ENCODE measurements at regions not wholly inside any gene's neighbourhood (a gene's known extent, or its start where the extent isn't known, plus 50 kb on each side); places are given as distances from the start of the nearest gene placed in this dataset.

- TF ChIP-seq EZH2phosphoT487 (IDR thresholded peaks at IDR 0.05; ENCODE audit: insufficient read depth, low read depth) (no peak), EZH2 (IDR thresholded peaks at IDR 0.05; ENCODE audit: insufficient read depth, poor library complexity, severe bottlenecking) (no peak)
- H4K20me1 ChIP-seq (ENCODE audit: insufficient read depth) = no peaks in the 10 kb centered on the region
- in situ Hi-C loops (cut with MboI) = no loop called here
- H3K4me1 ChIP-seq (ENCODE audit: insufficient read depth) = no peaks in the 10 kb centered on the region
- no peak overlapping the region for H3K4me3 ChIP-seq
- no peaks in the 10 kb centered on the region for H3K36me3 ChIP-seq (ENCODE audit: low read depth)
- no peaks in the 10 kb centered on the region for H3K9me3 ChIP-seq (ENCODE audit: low read depth)
- no peaks in the 10 kb centered on the region for H3K79me2 ChIP-seq (ENCODE audit: insufficient read depth)
- DNase-seq = no peak
- H3K27me3 ChIP-seq (replicated peaks; ENCODE audit: insufficient read depth) = peaks cover under 1% of the 10 kb centered on the region; the same call in 1 of the 2 replicates
- no peak overlapping the region for H3K9ac ChIP-seq
- H3K27ac ChIP-seq = no peak overlapping the region
- H3K9me2 ChIP-seq (ENCODE audit: insufficient read depth) = no peaks in the 10 kb centered on the region
- no peaks in the 10 kb centered on the region for H3F3A ChIP-seq (ENCODE audit: insufficient read depth)
- H3K4me2 ChIP-seq (ENCODE audit: unreplicated experiment) = no peak overlapping the region
- H2AFZ ChIP-seq = no peak overlapping the region
Observed at GRCh38 chr14:26913786-26914185, 316.0 kb upstream of the NOVA1 start.

GRCh38 chr14:26917086-26917485, 319.3 kb upstream of the NOVA1 start:
- no peaks in the 10 kb centered on the region for H3K79me2 ChIP-seq (ENCODE audit: insufficient read depth)
- H3K9ac ChIP-seq = no peak overlapping the region
- peaks cover 5% of the 10 kb centered on the region; the same call in 1 of the 2 replicates for H3K27me3 ChIP-seq (replicated peaks; ENCODE audit: insufficient read depth)
- no peaks in the 10 kb centered on the region for H4K20me1 ChIP-seq (ENCODE audit: insufficient read depth)
- H2AFZ ChIP-seq = no peak overlapping the region
- no peaks in the 10 kb centered on the region for H3K36me3 ChIP-seq (ENCODE audit: low read depth)
- H3K9me2 ChIP-seq (ENCODE audit: insufficient read depth) = no peaks in the 10 kb centered on the region
- no peak overlapping the region for H3K27ac ChIP-seq
- peak; percentile 72 for DNase-seq
- no peaks in the 10 kb centered on the region for H3K9me3 ChIP-seq (ENCODE audit: low read depth)
- no peaks in the 10 kb centered on the region for H3F3A ChIP-seq (ENCODE audit: insufficient read depth)
- in situ Hi-C loops (cut with MboI) = no loop called here
- TF ChIP-seq EZH2 (IDR thresholded peaks at IDR 0.05; ENCODE audit: insufficient read depth, poor library complexity, severe bottlenecking) (no peak), EZH2phosphoT487 (IDR thresholded peaks at IDR 0.05; ENCODE audit: insufficient read depth, low read depth) (no peak)
- H3K4me3 ChIP-seq = no peak overlapping the region
- no peaks in the 10 kb centered on the region for H3K4me1 ChIP-seq (ENCODE audit: insufficient read depth)
- WGBS, 2 experiments (ENCODE audit: low coverage in 1 of 2, low lambda C conversion rate in 2 of 2, missing lambda C conversion rate in 2 of 2) = 0 to 4% methylated on average over 1 of the region's 1 CpG
- H3K4me2 ChIP-seq (ENCODE audit: unreplicated experiment) = no peak overlapping the region

- H3F3A ChIP-seq (ENCODE audit: insufficient read depth) = no peaks in the 10 kb centered on the region
- H4K20me1 ChIP-seq (ENCODE audit: insufficient read depth) = no peaks in the 10 kb centered on the region
- TF ChIP-seq EZH2phosphoT487 (IDR thresholded peaks at IDR 0.05; ENCODE audit: insufficient read depth, low read depth) = no peak
- TF ChIP-seq EZH2 (IDR thresholded peaks at IDR 0.05; ENCODE audit: insufficient read depth, poor library complexity, severe bottlenecking) = no peak
- WGBS, 2 experiments (ENCODE audit: low coverage in 1 of 2, low lambda C conversion rate in 2 of 2, missing lambda C conversion rate in 2 of 2) = 75 to 78% methylated on average over 8 of the region's 8 CpGs
- H3K9me2 ChIP-seq (ENCODE audit: insufficient read depth) = no peaks in the 10 kb centered on the region
- no peak overlapping the region for H2AFZ ChIP-seq
- DNase-seq = peak; percentile 10
- in situ Hi-C loops (cut with MboI) = no loop called here
- no peaks in the 10 kb centered on the region for H3K79me2 ChIP-seq (ENCODE audit: insufficient read depth)
- no peak overlapping the region for H3K27ac ChIP-seq
- no peaks in the 10 kb centered on the region for H3K4me1 ChIP-seq (ENCODE audit: insufficient read depth)
- H3K4me3 ChIP-seq = no peak overlapping the region
- H3K9me3 ChIP-seq (ENCODE audit: low read depth) = no peaks in the 10 kb centered on the region
- no peak overlapping the region for H3K4me2 ChIP-seq (ENCODE audit: unreplicated experiment)
- no peak overlapping the region for H3K9ac ChIP-seq
- H3K27me3 ChIP-seq (replicated peaks; ENCODE audit: insufficient read depth) = no peaks in the 10 kb centered on the region
- no peaks in the 10 kb centered on the region for H3K36me3 ChIP-seq (ENCODE audit: low read depth)
Observed at GRCh38 chr14:26925876-26926584, 328.2 kb upstream of the NOVA1 start.

GRCh38 chr14:26926585-26926984, 328.8 kb upstream of the NOVA1 start:
- no peaks in the 10 kb centered on the region for H3K27me3 ChIP-seq (replicated peaks; ENCODE audit: insufficient read depth)
- in situ Hi-C loops (cut with MboI) = no loop called here

More at GRCh38 chr14:26926585-26926984, 328.8 kb upstream of the NOVA1 start:
- Histone ChIP-seq H3K4me3 (no peak overlapping the region), H3K9me3 (ENCODE audit: low read depth) (no peaks in the 10 kb centered on the region), H4K20me1 (ENCODE audit: insufficient read depth) (no peaks in the 10 kb centered on the region), H3K27ac (no peak overlapping the region), H2AFZ (no peak overlapping the region), H3K79me2 (ENCODE audit: insufficient read depth) (no peaks in the 10 kb centered on the region), H3K4me1 (ENCODE audit: insufficient read depth) (no peaks in the 10 kb centered on the region), H3F3A (ENCODE audit: insufficient read depth) (no peaks in the 10 kb centered on the region), H3K4me2 (ENCODE audit: unreplicated experiment) (no peak overlapping the region), H3K9me2 (ENCODE audit: insufficient read depth) (no peaks in the 10 kb centered on the region), H3K36me3 (ENCODE audit: low read depth) (no peaks in the 10 kb centered on the region), H3K9ac (no peak overlapping the region)
- WGBS, 2 experiments (ENCODE audit: low coverage in 1 of 2, low lambda C conversion rate in 2 of 2, missing lambda C conversion rate in 2 of 2) = 86 to 88% methylated on average over 3 of the region's 3 CpGs
- no peak for DNase-seq
- no peak for TF ChIP-seq EZH2 (IDR thresholded peaks at IDR 0.05; ENCODE audit: insufficient read depth, poor library complexity, severe bottlenecking)
- TF ChIP-seq EZH2phosphoT487 (IDR thresholded peaks at IDR 0.05; ENCODE audit: insufficient read depth, low read depth) = no peak
